Myocyte (in vitro differentiated cells): ENCODE measurements at regions not wholly inside any gene's neighbourhood (a gene's known extent, or its start where the extent isn't known, plus 50 kb on each side); places are given as distances from the start of the nearest gene placed in this dataset.

Experiments
- DNase-seq: peaks from one replicate; pipeline ENCODE4 v3.0.0-alpha.2; 2012; ENCODE audit warnings: low read depth

- DNase-seq, result no peak
Observed at GRCh38 chr6:43985329-43985728, 141.9 kb downstream of the MRPL14 start.

GRCh38 chr6:43984442-43985321 is 142.6 kb downstream of the MRPL14 start:
- no peak for DNase-seq

GRCh38 chr6:43983632-43984031 is 143.6 kb downstream of the MRPL14 start:
- DNase-seq, result no peak

- DNase-seq, result no peak
Observed at GRCh38 chr6:43983191-43983590, 144.1 kb downstream of the MRPL14 start.

- no peak for DNase-seq
Observed at GRCh38 chr6:43982084-43982625, 145.1 kb downstream of the MRPL14 start.

- no peak for DNase-seq
Observed at GRCh38 chr6:43981363-43981990, 145.8 kb downstream of the MRPL14 start.

GRCh38 chr6:43980004-43980795 is 147.1 kb downstream of the MRPL14 start:
- no peak for DNase-seq

GRCh38 chr6:43979525-43979924 is 147.7 kb downstream of the MRPL14 start:
- DNase-seq, result no peak

- no peak for DNase-seq
Observed at GRCh38 chr6:43978473-43979346, 148.5 kb downstream of the MRPL14 start.

- DNase-seq, result peak; percentile 90
Observed at GRCh38 chr6:43977404-43978111, 149.7 kb downstream of the MRPL14 start.

- DNase-seq, result no peak
Observed at GRCh38 chr6:43976706-43977403, 150.4 kb downstream of the MRPL14 start.

- DNase-seq, result no peak
Observed at GRCh38 chr6:43974643-43975230, 152.5 kb downstream of the MRPL14 start.

GRCh38 chr6:43973357-43973756 is 153.9 kb downstream of the MRPL14 start:
- DNase-seq, result no peak

- peak; percentile 89 for DNase-seq
Observed at GRCh38 chr6:43972913-43973300, 154.3 kb downstream of the MRPL14 start.

- no peak for DNase-seq
Observed at GRCh38 chr6:43972179-43972912, 154.9 kb downstream of the MRPL14 start.

- DNase-seq, result no peak
Observed at GRCh38 chr6:43971776-43972126, 155.5 kb downstream of the MRPL14 start.

- DNase-seq, result no peak
Observed at GRCh38 chr6:43970913-43971775, 156.1 kb downstream of the MRPL14 start.
